ENCODE measurements at regions not wholly inside any gene's neighbourhood (a gene's known extent, or its start where the extent isn't known, plus 50 kb on each side); places are given as distances from the start of the nearest gene placed in this dataset.

DNA sequence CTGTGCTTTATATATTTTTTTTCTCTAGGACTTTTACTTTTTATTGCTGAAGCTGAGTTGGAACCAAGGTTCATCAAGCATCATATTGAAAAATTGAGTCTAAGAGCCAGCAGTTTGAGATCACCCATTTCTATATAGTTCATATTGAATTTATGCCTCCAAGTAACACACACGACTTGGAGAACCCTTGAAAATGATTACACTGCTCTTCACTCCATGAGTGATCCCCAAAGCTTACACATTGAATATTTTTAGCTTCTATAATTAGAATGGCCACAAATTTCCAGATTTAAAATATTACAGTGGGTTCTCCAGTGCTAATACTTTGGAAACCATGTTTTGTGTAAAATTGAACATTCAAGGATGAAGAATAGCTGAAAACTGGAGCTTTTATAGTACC, 144.4 kb upstream of the SLC4A4 start:
- H3K27ac Mint-ChIP-seq (ENCODE audit: unreplicated experiment), result no peak overlapping the region
- CTCF ChIA-PET, result no interaction called here
- TF ChIP-seq, protein P1, sequence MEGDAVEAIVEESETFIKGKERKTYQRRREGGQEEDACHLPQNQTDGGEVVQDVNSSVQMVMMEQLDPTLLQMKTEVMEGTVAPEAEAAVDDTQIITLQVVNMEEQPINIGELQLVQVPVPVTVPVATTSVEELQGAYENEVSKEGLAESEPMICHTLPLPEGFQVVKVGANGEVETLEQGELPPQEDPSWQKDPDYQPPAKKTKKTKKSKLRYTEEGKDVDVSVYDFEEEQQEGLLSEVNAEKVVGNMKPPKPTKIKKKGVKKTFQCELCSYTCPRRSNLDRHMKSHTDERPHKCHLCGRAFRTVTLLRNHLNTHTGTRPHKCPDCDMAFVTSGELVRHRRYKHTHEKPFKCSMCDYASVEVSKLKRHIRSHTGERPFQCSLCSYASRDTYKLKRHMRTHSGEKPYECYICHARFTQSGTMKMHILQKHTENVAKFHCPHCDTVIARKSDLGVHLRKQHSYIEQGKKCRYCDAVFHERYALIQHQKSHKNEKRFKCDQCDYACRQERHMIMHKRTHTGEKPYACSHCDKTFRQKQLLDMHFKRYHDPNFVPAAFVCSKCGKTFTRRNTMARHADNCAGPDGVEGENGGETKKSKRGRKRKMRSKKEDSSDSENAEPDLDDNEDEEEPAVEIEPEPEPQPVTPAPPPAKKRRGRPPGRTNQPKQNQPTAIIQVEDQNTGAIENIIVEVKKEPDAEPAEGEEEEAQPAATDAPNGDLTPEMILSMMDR (IDR thresholded peaks at IDR 0.05; ENCODE audit: insufficient read depth in 1 of 2, low read depth in 1 of 2, low read length in 1 of 2, severe bottlenecking in 1 of 2, unreplicated experiment in 1 of 2), result no peak
- no peak for DNase-seq
- H3K27me3 Mint-ChIP-seq (ENCODE audit: insufficient read depth, unreplicated experiment), result peaks cover 15% of the 10 kb centered on the region
- H3K4me3 ChIP-seq (ENCODE audit: low read depth, low read length), result no peak overlapping the region
- H3K4me3 Mint-ChIP-seq (ENCODE audit: unreplicated experiment), result no peak overlapping the region
- intact Hi-C loops (cut with micrococcal nuclease; ENCODE audit: unreplicated experiment), result no loop called here
- peaks cover 6% of the 10 kb centered on the region for H3K4me1 Mint-ChIP-seq (ENCODE audit: low read depth, unreplicated experiment)
- peaks cover 4% of the 10 kb centered on the region; the same call in 1 of the 2 replicates for H3K4me1 ChIP-seq
- H3K9me3 Mint-ChIP-seq (ENCODE audit: unreplicated experiment), result no peaks in the 10 kb centered on the region
- no peaks in the 10 kb centered on the region for H3K36me3 Mint-ChIP-seq (ENCODE audit: insufficient read depth, unreplicated experiment)
- no peaks in the 10 kb centered on the region; the same call in 1 of the 2 replicates for H3K27me3 ChIP-seq (replicated peaks; ENCODE audit: control insufficient read depth, insufficient read depth, low read length)
- BruUV-seq (replicated peaks), result no TSS peak
- H3K9me3 ChIP-seq, result no peaks in the 10 kb centered on the region
- no peaks in the 10 kb centered on the region for H3K36me3 ChIP-seq (ENCODE audit: control insufficient read depth, insufficient read depth, low read length)
- POLR2A ChIA-PET, result no interaction called here

DNA sequence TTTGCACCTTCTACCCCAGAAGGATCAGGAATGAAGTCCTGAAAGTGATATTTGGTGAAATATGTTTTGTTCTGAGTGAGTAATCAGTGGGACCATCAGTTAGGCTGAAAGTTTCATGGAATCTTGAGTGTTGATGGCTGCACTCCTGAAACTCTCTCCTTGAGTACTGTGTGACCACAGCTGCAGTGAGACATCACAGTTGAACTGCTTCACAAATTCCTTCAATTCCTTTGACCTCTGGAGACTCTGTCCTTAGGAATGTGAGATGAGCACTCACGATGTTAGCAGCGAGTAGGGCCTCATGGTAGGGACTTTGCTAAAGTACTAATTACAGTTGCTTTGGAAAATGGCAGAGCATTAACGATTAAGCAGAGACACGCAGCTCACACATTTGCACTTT, 142.9 kb upstream of the SLC4A4 start:
- Mint-ChIP-seq H3K27me3 (ENCODE audit: insufficient read depth, unreplicated experiment) (peaks cover 10% of the 10 kb centered on the region), H3K9me3 (ENCODE audit: unreplicated experiment) (no peaks in the 10 kb centered on the region), H3K36me3 (ENCODE audit: insufficient read depth, unreplicated experiment) (no peaks in the 10 kb centered on the region), H3K4me3 (ENCODE audit: unreplicated experiment) (no peak overlapping the region), H3K4me1 (ENCODE audit: low read depth, unreplicated experiment) (peaks cover 9% of the 10 kb centered on the region), H3K27ac (ENCODE audit: unreplicated experiment) (no peak overlapping the region)
- TF ChIP-seq, protein P1 (IDR thresholded peaks at IDR 0.05; ENCODE audit: insufficient read depth in 1 of 2, low read depth in 1 of 2, low read length in 1 of 2, severe bottlenecking in 1 of 2, unreplicated experiment in 1 of 2), result no peak
- ChIA-PET CTCF (no interaction called here), POLR2A (no interaction called here)
- Histone ChIP-seq H3K9me3 (no peaks in the 10 kb centered on the region), H3K4me1 (peaks cover 6% of the 10 kb centered on the region; the same call in 1 of the 2 replicates), H3K36me3 (ENCODE audit: control insufficient read depth, insufficient read depth, low read length) (no peaks in the 10 kb centered on the region), H3K4me3 (ENCODE audit: low read depth, low read length) (no peak overlapping the region), H3K27me3 (replicated peaks; ENCODE audit: control insufficient read depth, insufficient read depth, low read length) (no peaks in the 10 kb centered on the region)
- BruUV-seq (replicated peaks), result no TSS peak
- intact Hi-C loops (cut with micrococcal nuclease; ENCODE audit: unreplicated experiment), result no loop called here
- no peak for DNase-seq

DNA sequence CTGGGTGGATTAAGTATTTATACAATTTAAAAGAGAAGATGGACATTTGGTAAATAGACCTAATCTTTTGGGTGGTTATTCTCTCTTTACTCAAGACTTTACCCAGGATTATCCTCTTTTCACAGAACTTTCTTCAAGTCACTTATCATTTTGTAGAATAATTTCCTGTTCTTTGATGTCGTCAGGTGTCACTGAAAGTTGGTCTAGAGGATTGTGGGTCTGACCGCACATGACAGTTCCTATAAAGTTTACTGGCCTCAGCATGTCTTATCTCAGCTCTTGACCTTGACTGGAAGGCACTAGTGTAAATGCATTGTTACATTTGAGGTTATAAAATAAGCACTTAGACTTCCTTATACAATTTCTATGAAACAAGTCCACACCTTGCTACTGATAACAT, 139.9 kb upstream of the SLC4A4 start:
- no TSS peak for BruUV-seq (replicated peaks)
- peak; percentile 27 to 38 for DNase-seq
- H3K9me3 Mint-ChIP-seq (ENCODE audit: unreplicated experiment), result no peaks in the 10 kb centered on the region
- CTCF ChIA-PET, result no interaction called here
- peaks cover 12% of the 10 kb centered on the region for H3K4me1 Mint-ChIP-seq (ENCODE audit: low read depth, unreplicated experiment)
- H3K36me3 Mint-ChIP-seq (ENCODE audit: insufficient read depth, unreplicated experiment), result no peaks in the 10 kb centered on the region
- POLR2A ChIA-PET, result no interaction called here
- no peak overlapping the region for H3K4me3 ChIP-seq (ENCODE audit: low read depth, low read length)
- no peaks in the 10 kb centered on the region for H3K9me3 ChIP-seq
- peaks cover 6% of the 10 kb centered on the region; the same call in 1 of the 2 replicates for H3K4me1 ChIP-seq
- H3K36me3 ChIP-seq (ENCODE audit: control insufficient read depth, insufficient read depth, low read length), result no peaks in the 10 kb centered on the region
- no peak overlapping the region for H3K4me3 Mint-ChIP-seq (ENCODE audit: unreplicated experiment)
- TF ChIP-seq, protein P1 (IDR thresholded peaks at IDR 0.05; ENCODE audit: insufficient read depth in 1 of 2, low read depth in 1 of 2, low read length in 1 of 2, severe bottlenecking in 1 of 2, unreplicated experiment in 1 of 2), result no peak
- H3K27me3 ChIP-seq (replicated peaks; ENCODE audit: control insufficient read depth, insufficient read depth, low read length), result no peaks in the 10 kb centered on the region
- no peak overlapping the region for H3K27ac Mint-ChIP-seq (ENCODE audit: unreplicated experiment)
- peaks cover 8% of the 10 kb centered on the region for H3K27me3 Mint-ChIP-seq (ENCODE audit: insufficient read depth, unreplicated experiment)
- intact Hi-C loops (cut with micrococcal nuclease; ENCODE audit: unreplicated experiment), result no loop called here
